H1 (cell line): ENCODE measurements at regions not wholly inside any gene's neighbourhood (a gene's known extent, or its start where the extent isn't known, plus 50 kb on each side); places are given as distances from the start of the nearest gene placed in this dataset.

ENCODE experiments used
- CTCF ChIA-PET: fragments of 300-600 bp; sonication (Branson Sonifier 250); formaldehyde crosslinking; loops from one replicate; lab custom pipeline; 2021; ENCODE audit not compliant: partially characterized antibody; lab: Charles Lee
- POLR2A ChIA-PET: fragments of 300-600 bp; sonication (Branson Sonifier 250); formaldehyde crosslinking; loops from one replicate; lab custom pipeline; 2021; ENCODE audit warnings: inconsistent platforms; ENCODE audit not compliant: partially characterized antibody; lab: Charles Lee
- DNase-seq, 2 experiments: peaks; one replicate each; pipeline versions ENCODE4 v3.0.0 to v3.0.0-alpha.2; 2010 to 2022; ENCODE audit warnings: low spot score in 2 of 2, low read depth in 1 of 2, mixed read lengths in 1 of 2
- FAIRE-seq: peaks from 2 replicates; lab custom pipeline; 2011; peaks lifted over from hg19 to GRCh38; lab: Jason Lieb, UNC
- H2AFZ ChIP-seq: 2 replicates; pipeline ENCODE4 v1.8.1; 2012; ENCODE audit warnings: low read length, inconsistent platforms
- H2AK5ac ChIP-seq: 2 replicates; pipeline ENCODE4 v1.6.1; 2013; ENCODE audit warnings: low read depth, low read length
- H2BK120ac ChIP-seq: replicated peaks from 2 replicates; pipeline ENCODE3; 2013; ENCODE audit warnings: low read depth, low read length, inconsistent platforms
- H2BK12ac ChIP-seq: 2 replicates; pipeline ENCODE4 v1.6.1; 2013; ENCODE audit warnings: low read depth, low read length
- H2BK15ac ChIP-seq: 2 replicates; pipeline ENCODE4 v1.6.1; 2013; ENCODE audit warnings: low read length
- H2BK20ac ChIP-seq: 2 replicates; pipeline ENCODE4 v1.6.1; 2013; ENCODE audit warnings: low read length
- H2BK5ac ChIP-seq: 2 replicates; pipeline ENCODE4 v1.6.1; 2013; ENCODE audit warnings: low read depth, low read length
- H3K14ac ChIP-seq: 2 replicates; pipeline ENCODE4 v1.6.1; 2013; ENCODE audit warnings: inconsistent platforms; ENCODE audit not compliant: insufficient read length
- H3K18ac ChIP-seq: 2 replicates; pipeline ENCODE4 v1.6.1; 2013; ENCODE audit warnings: low read length; ENCODE audit errors: extremely low read depth
- H3K23ac ChIP-seq: 2 replicates; pipeline ENCODE4 v1.6.1; 2013; ENCODE audit warnings: inconsistent platforms; ENCODE audit not compliant: insufficient read length
- H3K23me2 ChIP-seq: 2 replicates; pipeline ENCODE4 v1.6.1; 2013; ENCODE audit warnings: low read depth, low read length
- H3K27ac ChIP-seq: 2 replicates; pipeline ENCODE4 v1.6.1; 2011; ENCODE audit warnings: low read depth, low read length, inconsistent platforms
- H3K27me3 ChIP-seq, 4 experiments: replicated peaks in 1 of 4; 1 replicate in 1 of 4; 2 replicates in 3 of 4; pipeline versions ENCODE4 v1.6.1 to v1.8.1; 2011 to 2013; ENCODE audit warnings: low read length in 3 of 4, mild to moderate bottlenecking in 3 of 4, inconsistent platforms in 2 of 4, mixed read lengths in 2 of 4, moderate library complexity in 1 of 4; ENCODE audit not compliant: control insufficient read depth in 3 of 4, insufficient read depth in 3 of 4; ENCODE audit errors: extremely low read depth in 1 of 4
- H3K36me3 ChIP-seq, 4 experiments: 2 replicates each; pipeline versions ENCODE4 v1.6.1 to v1.8.1; 2011 to 2013; ENCODE audit warnings: mild to moderate bottlenecking in 4 of 4, low read length in 3 of 4, moderate library complexity in 2 of 4, control low read depth in 1 of 4, inconsistent platforms in 1 of 4; ENCODE audit not compliant: insufficient read depth in 4 of 4, control insufficient read depth in 2 of 4
- H3K4ac ChIP-seq: replicated peaks from 2 replicates; pipeline ENCODE3; 2013; ENCODE audit warnings: low read length, low read depth, mixed read lengths, inconsistent platforms; ENCODE audit not compliant: insufficient read length
- H3K4me1 ChIP-seq, 4 experiments: replicated peaks in 1 of 4; 1 replicate in 1 of 4; 2 replicates in 3 of 4; pipeline versions ENCODE4 v1.6.1 to v1.8.1; 2011 to 2013; ENCODE audit warnings: low read length in 3 of 4, inconsistent platforms in 2 of 4, mixed read lengths in 1 of 4; ENCODE audit not compliant: insufficient read depth in 4 of 4, control insufficient read depth in 3 of 4
- H3K4me2 ChIP-seq, 2 experiments: 2 replicates each; pipeline versions ENCODE4 v1.6.1 to v1.8.1; 2011 to 2013; ENCODE audit warnings: low read depth in 2 of 2, low read length in 2 of 2, control low read depth in 1 of 2, inconsistent platforms in 1 of 2, mild to moderate bottlenecking in 1 of 2; ENCODE audit not compliant: insufficient read depth in 1 of 2
- H3K4me3 ChIP-seq, 4 experiments: fragments of 200-600, 300-600 bp in 1 of 4; sonication (generic), shearing (Covaris generic), sonication (Bioruptor Twin) in 1 of 4; 2 replicates each; pipeline versions ENCODE4 v1.5.1 to v1.8.1; 2011 to 2016; ENCODE audit warnings: low read length in 4 of 4, low read depth in 3 of 4, control low read depth in 2 of 4, inconsistent platforms in 2 of 4, mild to moderate bottlenecking in 2 of 4, mixed read lengths in 1 of 4, moderate library complexity in 1 of 4; ENCODE audit not compliant: insufficient read depth in 2 of 4; ENCODE audit errors: extremely low read depth in 1 of 4
- H3K56ac ChIP-seq: replicated peaks from 2 replicates; pipeline ENCODE3; 2013; ENCODE audit warnings: low read depth, mild to moderate bottlenecking, mixed read lengths, low read length, inconsistent platforms; ENCODE audit not compliant: insufficient read length
- H3K79me1 ChIP-seq: 2 replicates; pipeline ENCODE4 v1.6.1; 2013; ENCODE audit warnings: low read depth, low read length, control low read depth
- H3K79me2 ChIP-seq, 2 experiments: 2 replicates each; pipeline versions ENCODE4 v1.6.1 to v1.8.1; 2012 to 2013; ENCODE audit warnings: low read length in 2 of 2, mild to moderate bottlenecking in 2 of 2, inconsistent platforms in 1 of 2; ENCODE audit not compliant: insufficient read depth in 2 of 2, control insufficient read depth in 1 of 2
- H3K9ac ChIP-seq, 4 experiments: replicated peaks in 1 of 4; 1 replicate in 1 of 4; 2 replicates in 3 of 4; pipeline versions ENCODE4 v1.6.1 to v1.8.1; 2011 to 2013; ENCODE audit warnings: low read depth in 3 of 4, low read length in 3 of 4, control low read depth in 2 of 4, mild to moderate bottlenecking in 2 of 4, moderate library complexity in 2 of 4, inconsistent platforms in 1 of 4; ENCODE audit errors: extremely low read depth in 1 of 4
- H3K9me3 ChIP-seq, 2 experiments: 2 replicates each; pipeline versions ENCODE4 v1.6.1 to v1.8.1; 2012 to 2013; ENCODE audit warnings: mild to moderate bottlenecking in 2 of 2, moderate library complexity in 2 of 2, control low read depth in 1 of 2, inconsistent platforms in 1 of 2, low read depth in 1 of 2, low read length in 1 of 2, mixed read lengths in 1 of 2; ENCODE audit not compliant: insufficient read depth in 2 of 2
- H4K20me1 ChIP-seq, 2 experiments: replicated peaks in 1 of 2; 2 replicates each; pipeline versions ENCODE3 to v1.8.1; 2011 to 2013; ENCODE audit warnings: inconsistent platforms in 2 of 2, low read length in 2 of 2, mild to moderate bottlenecking in 1 of 2; ENCODE audit not compliant: insufficient read depth in 2 of 2, control insufficient read depth in 1 of 2
- H4K5ac ChIP-seq: 2 replicates; pipeline ENCODE4 v1.6.1; 2013; ENCODE audit warnings: low read length, low read depth, mixed read lengths, inconsistent platforms; ENCODE audit not compliant: insufficient read length
- H4K8ac ChIP-seq: 2 replicates; pipeline ENCODE4 v1.8.0; 2013; ENCODE audit warnings: mild to moderate bottlenecking, moderate library complexity, low read length, inconsistent platforms; ENCODE audit not compliant: insufficient read depth; ENCODE audit errors: extremely low read depth
- H4K91ac ChIP-seq: replicated peaks from 2 replicates; pipeline ENCODE3; 2013; ENCODE audit warnings: low read length, mixed read lengths, inconsistent platforms; ENCODE audit not compliant: insufficient read length
- ASH2L ChIP-seq: fragments of 200-600, 300-600 bp; sonication (generic); IDR thresholded peaks from one replicate; pipeline ENCODE4 v1.7.1; 2017; ENCODE audit warnings: low read length
- CREB1 ChIP-seq: IDR thresholded peaks from 2 replicates; pipeline ENCODE4 v1.6.1; 2012; ENCODE audit warnings: inconsistent platforms
- GABPA ChIP-seq: IDR thresholded peaks from 2 replicates; pipeline ENCODE4 v1.6.1; 2011; ENCODE audit warnings: mild to moderate bottlenecking, low read length, moderate library complexity, borderline replicate concordance; ENCODE audit not compliant: insufficient read depth
- JUN ChIP-seq: IDR thresholded peaks from 2 replicates; pipeline ENCODE4 v1.6.1; 2011; ENCODE audit warnings: low read depth, mild to moderate bottlenecking, improper control_type of control experiment, low read length
- NRF1 ChIP-seq: IDR thresholded peaks from 2 replicates; pipeline ENCODE4 v1.6.1; 2011; ENCODE audit warnings: mild to moderate bottlenecking, low read depth, low read length, improper control_type of control experiment
- POLR2AphosphoS5 ChIP-seq: IDR thresholded peaks from 2 replicates; pipeline ENCODE4 v1.6.1; 2011; ENCODE audit warnings: low read depth, low read length
- POU5F1 ChIP-seq: IDR thresholded peaks from 2 replicates; pipeline ENCODE4 v1.6.1; 2011; ENCODE audit warnings: low read depth, mild to moderate bottlenecking, low read length, moderate library complexity
- RFX5 ChIP-seq: IDR thresholded peaks from 2 replicates; pipeline ENCODE4 v1.6.1; 2011; ENCODE audit warnings: low read depth, low read length, improper control_type of control experiment, borderline replicate concordance
- SIX5 ChIP-seq: IDR thresholded peaks from 2 replicates; pipeline ENCODE4 v1.6.1; 2011; ENCODE audit warnings: mild to moderate bottlenecking, low read depth, low read length
- TBP ChIP-seq: IDR thresholded peaks from 2 replicates; pipeline ENCODE4 v1.6.1; 2011; ENCODE audit warnings: low read depth, low read length, improper control_type of control experiment
- USF2 ChIP-seq: IDR thresholded peaks from 2 replicates; pipeline ENCODE4 v1.6.1; 2011; ENCODE audit warnings: low read length, improper control_type of control experiment
- YY1 ChIP-seq: IDR thresholded peaks from 2 replicates; pipeline ENCODE4 v1.6.1; 2011; ENCODE audit warnings: low read depth, mild to moderate bottlenecking, low read length
- ZNF274 ChIP-seq: IDR thresholded peaks from 2 replicates; pipeline ENCODE4 v1.7.0; 2012; ENCODE audit warnings: low read length, borderline replicate concordance; ENCODE audit errors: extremely low read depth
- WGBS, 2 experiments: shearing (Covaris generic) in 1 of 2; methylation state at CpG; one replicate each; pipeline versions ENCODE4 v1.1.6 to v1.1.7; 2013 to 2015; ENCODE audit warnings: low lambda C conversion rate in 2 of 2, mixed read lengths in 2 of 2, inconsistent platforms in 1 of 2, low coverage in 1 of 2, missing lambda C conversion rate in 1 of 2; ENCODE audit not compliant: insufficient replicate concordance in 2 of 2, insufficient coverage in 1 of 2, insufficient read length in 1 of 2; ENCODE audit errors: extremely low coverage in 1 of 2, missing lambda C conversion rate in 1 of 2; 5-methylcytosine and 5-hydroxymethylcytosine counted together

GRCh38 chr1:168835176-168835575 lies 106.2 kb upstream of the DPT start (continued):
- TF ChIP-seq TBP, result no peak
- TF ChIP-seq, all 59 proteins: peak for 0

GRCh38 chr1:168835791-168836190 lies 106.8 kb upstream of the DPT start:
- Histone ChIP-seq H3K18ac (no peak overlapping the region), H3K4me2 (no peak overlapping the region)
- no peak for DNase-seq
- no peak for TF ChIP-seq ZNF274
- no peak for TF ChIP-seq SIX5
- TF ChIP-seq RFX5, result no peak
- no peak for TF ChIP-seq CREB1
- no peak for TF ChIP-seq POLR2AphosphoS5
- TF ChIP-seq YY1, result no peak
- TF ChIP-seq GABPA, result no peak
- TF ChIP-seq POU5F1, result no peak
- no peak for TF ChIP-seq USF2
- TF ChIP-seq ASH2L, result no peak
- no peak for TF ChIP-seq JUN
- no peak for TF ChIP-seq NRF1

More at GRCh38 chr1:168835791-168836190, 106.8 kb upstream of the DPT start:
- H4K5ac ChIP-seq, result no peak overlapping the region
- no peaks in the 10 kb centered on the region for H3K23me2 ChIP-seq
- no peak overlapping the region for H3K56ac ChIP-seq
- ChIA-PET CTCF (no interaction called here), POLR2A (no interaction called here)
- no peak overlapping the region for H3K4me3 ChIP-seq
- no peak overlapping the region for H4K8ac ChIP-seq
- no peaks in the 10 kb centered on the region for H3K79me1 ChIP-seq
- H3K79me2 ChIP-seq, result no peaks in the 10 kb centered on the region
- H3K9ac ChIP-seq, result no peak overlapping the region
- no peak overlapping the region for H2BK15ac ChIP-seq
- no peak overlapping the region for H3K14ac ChIP-seq
- no peak overlapping the region for H2BK5ac ChIP-seq
- H4K91ac ChIP-seq, result no peak overlapping the region
- H3K36me3 ChIP-seq, result no peaks in the 10 kb centered on the region; a peak in 1 of 8 replicates
- 96% methylated on average over 2 of the region's 2 CpGs; no CpG with 5 or more reads in 1 of the 2 experiments for WGBS, 2 experiments
- no peak overlapping the region for H3K23ac ChIP-seq
- H3K9me3 ChIP-seq, result peaks cover 0 to 11% of the 10 kb centered on the region in 2 experiments; a peak in 2 of 4 replicates
- H3K4me1 ChIP-seq, result no peaks in the 10 kb centered on the region; a peak in 1 of 7 replicates
- no peak overlapping the region for H2BK120ac ChIP-seq
- H3K27ac ChIP-seq, result no peak overlapping the region
- H2BK12ac ChIP-seq, result no peak overlapping the region
- no peak overlapping the region for H2BK20ac ChIP-seq
- no peak for FAIRE-seq
- no peak overlapping the region for H2AFZ ChIP-seq
- no peaks in the 10 kb centered on the region for H3K27me3 ChIP-seq
- H2AK5ac ChIP-seq, result no peak overlapping the region
- no peak overlapping the region for H3K4ac ChIP-seq
- no peaks in the 10 kb centered on the region for H4K20me1 ChIP-seq
